GM12878 (cell line): ENCODE measurements at regions not wholly inside any gene's neighbourhood (a gene's known extent, or its start where the extent isn't known, plus 50 kb on each side); places are given as distances from the start of the nearest gene placed in this dataset.

ENCODE experiments used
- BCL11A ChIP-seq: IDR thresholded peaks from 2 replicates; pipeline ENCODE4 v1.6.1; 2011; ENCODE audit warnings: low read depth, low read length
- FOS ChIP-seq: IDR thresholded peaks from 3 replicates; pipeline ENCODE4 v1.6.1; 2011; ENCODE audit warnings: borderline replicate concordance; ENCODE audit not compliant: insufficient read length; ENCODE audit errors: extremely low read depth
- JUND ChIP-seq: IDR thresholded peaks from 2 replicates; pipeline ENCODE4 v1.6.1; 2012; ENCODE audit warnings: low read depth, mild to moderate bottlenecking, low read length, improper control_type of control experiment, moderate library complexity
- NR2C2 ChIP-seq: IDR thresholded peaks from 2 replicates; pipeline ENCODE4 v1.6.1; 2011; ENCODE audit warnings: borderline replicate concordance, low read depth; ENCODE audit not compliant: control insufficient read depth, insufficient read length
- NRF1 ChIP-seq: conservative IDR thresholded peaks from 2 replicates; pipeline ENCODE4 v1.6.1; 2011; ENCODE audit warnings: mild to moderate bottlenecking, low read depth, low read length, improper control_type of control experiment
- POLR2AphosphoS5 ChIP-seq: IDR thresholded peaks from 2 replicates; pipeline ENCODE4 v1.6.1; 2011; ENCODE audit warnings: mild to moderate bottlenecking, low read length, inconsistent platforms
- SMC3 ChIP-seq: IDR thresholded peaks from 2 replicates; pipeline ENCODE4 v1.6.1; 2011; ENCODE audit warnings: low read length, improper control_type of control experiment, borderline replicate concordance
- TF ChIP-seq, protein P1 (sequence below): IDR thresholded peaks from 2 replicates; pipeline ENCODE4 v1.6.1; 2011; ENCODE audit warnings: borderline replicate concordance, low read depth, mild to moderate bottlenecking, moderate library complexity, low read length; ENCODE audit not compliant: insufficient read depth, poor library complexity, severe bottlenecking
- TF ChIP-seq, protein P2 (sequence below), 3 experiments: IDR thresholded peaks in 2 of 3; conservative IDR thresholded peaks in 1 of 3; 2 replicates each; pipeline ENCODE4 v1.5.1; 2011; ENCODE audit warnings: low read depth in 3 of 3, low read length in 3 of 3, mild to moderate bottlenecking in 3 of 3, control low read depth in 2 of 3, moderate library complexity in 2 of 3, inconsistent platforms in 1 of 3, mixed read lengths in 1 of 3; ENCODE audit not compliant: control insufficient read depth in 2 of 3, insufficient read depth in 1 of 3; ENCODE audit errors: extremely low read depth in 1 of 3
- TF ChIP-seq, protein P3 (sequence below): IDR thresholded peaks from 2 replicates; pipeline ENCODE4 v1.6.1; 2011; ENCODE audit warnings: low read depth, low read length, improper control_type of control experiment, borderline replicate concordance
- TF ChIP-seq, protein P4 (sequence below): IDR thresholded peaks from 2 replicates; pipeline ENCODE4 v1.6.1; 2012; ENCODE audit warnings: low read depth, low read length, improper control_type of control experiment

DNA sequence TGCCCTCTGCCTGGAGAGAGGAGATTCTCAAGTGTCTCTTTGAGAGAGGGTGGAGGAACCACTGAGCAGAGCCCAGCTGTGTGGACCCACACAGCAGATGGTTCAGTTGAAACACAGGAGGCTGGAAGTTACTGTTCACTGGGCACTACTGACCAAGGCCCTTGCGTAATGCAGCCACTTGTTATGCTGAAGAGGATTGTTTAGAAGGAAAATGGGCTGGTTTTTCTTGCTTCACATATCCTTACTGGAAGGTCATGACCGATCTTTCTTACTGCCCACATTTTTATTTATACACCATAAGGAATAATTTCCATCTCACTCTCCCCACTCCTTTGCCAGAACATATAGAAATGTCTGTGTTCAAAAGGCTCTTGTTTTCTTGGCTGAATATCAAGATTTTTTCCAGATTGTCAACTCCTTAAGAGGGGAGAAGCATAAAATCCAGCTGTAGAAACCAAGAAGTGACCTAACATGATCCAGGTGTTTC, 375.1 kb upstream of the DDHD1 start:
- no peak for TF ChIP-seq SMC3
- TF ChIP-seq, protein P1, sequence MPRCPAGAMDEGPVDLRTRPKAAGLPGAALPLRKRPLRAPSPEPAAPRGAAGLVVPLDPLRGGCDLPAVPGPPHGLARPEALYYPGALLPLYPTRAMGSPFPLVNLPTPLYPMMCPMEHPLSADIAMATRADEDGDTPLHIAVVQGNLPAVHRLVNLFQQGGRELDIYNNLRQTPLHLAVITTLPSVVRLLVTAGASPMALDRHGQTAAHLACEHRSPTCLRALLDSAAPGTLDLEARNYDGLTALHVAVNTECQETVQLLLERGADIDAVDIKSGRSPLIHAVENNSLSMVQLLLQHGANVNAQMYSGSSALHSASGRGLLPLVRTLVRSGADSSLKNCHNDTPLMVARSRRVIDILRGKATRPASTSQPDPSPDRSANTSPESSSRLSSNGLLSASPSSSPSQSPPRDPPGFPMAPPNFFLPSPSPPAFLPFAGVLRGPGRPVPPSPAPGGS = no peak
- no peak for TF ChIP-seq JUND
- TF ChIP-seq POLR2AphosphoS5 = no peak
- no peak for TF ChIP-seq NR2C2
- no peak for TF ChIP-seq FOS
- TF ChIP-seq NRF1 = no peak
- TF ChIP-seq, protein P2, sequence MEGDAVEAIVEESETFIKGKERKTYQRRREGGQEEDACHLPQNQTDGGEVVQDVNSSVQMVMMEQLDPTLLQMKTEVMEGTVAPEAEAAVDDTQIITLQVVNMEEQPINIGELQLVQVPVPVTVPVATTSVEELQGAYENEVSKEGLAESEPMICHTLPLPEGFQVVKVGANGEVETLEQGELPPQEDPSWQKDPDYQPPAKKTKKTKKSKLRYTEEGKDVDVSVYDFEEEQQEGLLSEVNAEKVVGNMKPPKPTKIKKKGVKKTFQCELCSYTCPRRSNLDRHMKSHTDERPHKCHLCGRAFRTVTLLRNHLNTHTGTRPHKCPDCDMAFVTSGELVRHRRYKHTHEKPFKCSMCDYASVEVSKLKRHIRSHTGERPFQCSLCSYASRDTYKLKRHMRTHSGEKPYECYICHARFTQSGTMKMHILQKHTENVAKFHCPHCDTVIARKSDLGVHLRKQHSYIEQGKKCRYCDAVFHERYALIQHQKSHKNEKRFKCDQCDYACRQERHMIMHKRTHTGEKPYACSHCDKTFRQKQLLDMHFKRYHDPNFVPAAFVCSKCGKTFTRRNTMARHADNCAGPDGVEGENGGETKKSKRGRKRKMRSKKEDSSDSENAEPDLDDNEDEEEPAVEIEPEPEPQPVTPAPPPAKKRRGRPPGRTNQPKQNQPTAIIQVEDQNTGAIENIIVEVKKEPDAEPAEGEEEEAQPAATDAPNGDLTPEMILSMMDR (IDR thresholded peaks at IDR 0.05 in 2 of 3, conservative IDR thresholded peaks at IDR 0.05 in 1 of 3; ENCODE audit: control insufficient read depth in 2 of 3, extremely low read depth in 1 of 3, insufficient read depth in 1 of 3, low read depth in 3 of 3, low read length in 3 of 3) = no peak
- no peak for TF ChIP-seq BCL11A
- TF ChIP-seq, protein P3, sequence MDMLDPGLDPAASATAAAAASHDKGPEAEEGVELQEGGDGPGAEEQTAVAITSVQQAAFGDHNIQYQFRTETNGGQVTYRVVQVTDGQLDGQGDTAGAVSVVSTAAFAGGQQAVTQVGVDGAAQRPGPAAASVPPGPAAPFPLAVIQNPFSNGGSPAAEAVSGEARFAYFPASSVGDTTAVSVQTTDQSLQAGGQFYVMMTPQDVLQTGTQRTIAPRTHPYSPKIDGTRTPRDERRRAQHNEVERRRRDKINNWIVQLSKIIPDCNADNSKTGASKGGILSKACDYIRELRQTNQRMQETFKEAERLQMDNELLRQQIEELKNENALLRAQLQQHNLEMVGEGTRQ = no peak
- TF ChIP-seq, protein P4, sequence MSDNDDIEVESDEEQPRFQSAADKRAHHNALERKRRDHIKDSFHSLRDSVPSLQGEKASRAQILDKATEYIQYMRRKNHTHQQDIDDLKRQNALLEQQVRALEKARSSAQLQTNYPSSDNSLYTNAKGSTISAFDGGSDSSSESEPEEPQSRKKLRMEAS = no peak
